ENCODE measurements at regions not wholly inside any gene's neighbourhood (a gene's known extent, or its start where the extent isn't known, plus 50 kb on each side); places are given as distances from the start of the nearest gene placed in this dataset.
"Not testable (repeated sequence)": the region's sequence is repeated elsewhere in the genome, so short reads cannot be mapped to it uniquely, and the experiment has no call there.

DNA sequence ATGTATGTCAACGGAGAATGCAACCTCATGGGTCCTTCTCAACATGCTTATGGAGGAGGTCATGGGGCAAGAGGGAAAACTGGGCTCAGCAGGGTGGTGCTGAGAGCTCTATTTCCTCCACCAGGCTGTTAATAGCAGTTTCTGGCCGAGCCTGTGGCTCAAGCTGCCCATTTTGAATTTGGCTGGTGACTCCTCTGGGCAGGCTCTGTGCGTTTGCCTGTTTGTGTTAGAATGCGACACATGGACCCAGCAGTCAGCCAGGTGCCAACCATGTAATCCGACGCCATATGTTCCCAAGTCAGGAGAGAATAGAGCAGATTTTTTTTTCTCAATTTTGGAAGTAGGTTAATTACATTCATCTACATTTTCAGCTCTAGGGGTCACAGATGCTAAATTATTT is 387.7 kb upstream of the CLINT1 start:
- no peak overlapping the region for H3K27ac ChIP-seq (ENCODE audit: insufficient read depth, low read length, poor library complexity, severe bottlenecking)
- no peaks in the 10 kb centered on the region for H3K4me1 ChIP-seq (ENCODE audit: control insufficient read depth, insufficient read depth, low read length, poor library complexity, severe bottlenecking)
- no peak overlapping the region for H3K4me3 ChIP-seq (ENCODE audit: insufficient read depth, low read depth, low read length, poor library complexity, severe bottlenecking)
- no peak for DNase-seq
- no peaks in the 10 kb centered on the region for H3K36me3 ChIP-seq (ENCODE audit: control insufficient read depth, insufficient read depth, low read length)
- H3K9me3 ChIP-seq (ENCODE audit: control insufficient read depth, low read length) = no peaks in the 10 kb centered on the region
- no peaks in the 10 kb centered on the region for H3K27me3 ChIP-seq (replicated peaks; ENCODE audit: control insufficient read depth, insufficient read depth, low read length, poor library complexity, severe bottlenecking)

DNA sequence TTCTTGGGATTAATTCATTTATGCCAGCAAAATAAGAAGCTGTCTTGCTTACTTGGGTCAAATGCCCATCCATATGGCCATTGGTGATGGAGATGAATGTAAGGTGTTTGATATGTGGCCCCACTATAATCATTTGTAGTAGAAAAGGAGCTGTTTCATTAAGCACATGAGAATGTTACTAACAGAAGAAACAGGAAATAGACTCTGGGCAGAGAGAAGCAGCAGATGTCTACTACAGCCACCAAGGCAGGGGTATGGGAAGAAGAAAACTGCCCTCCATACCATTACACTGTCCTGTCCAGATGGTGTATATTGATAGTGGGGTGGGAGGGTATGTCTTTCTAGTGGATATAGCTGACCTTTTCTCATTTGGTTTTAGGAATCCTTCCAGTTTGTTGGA is 386.6 kb upstream of the CLINT1 start:
- Histone ChIP-seq H3K36me3 (ENCODE audit: control insufficient read depth, insufficient read depth, low read length) (no peaks in the 10 kb centered on the region), H3K9me3 (ENCODE audit: control insufficient read depth, low read length) (no peaks in the 10 kb centered on the region), H3K4me3 (ENCODE audit: insufficient read depth, low read depth, low read length, poor library complexity, severe bottlenecking) (no peak overlapping the region), H3K4me1 (ENCODE audit: control insufficient read depth, insufficient read depth, low read length, poor library complexity, severe bottlenecking) (no peaks in the 10 kb centered on the region), H3K27me3 (replicated peaks; ENCODE audit: control insufficient read depth, insufficient read depth, low read length, poor library complexity, severe bottlenecking) (no peaks in the 10 kb centered on the region), H3K27ac (ENCODE audit: insufficient read depth, low read length, poor library complexity, severe bottlenecking) (no peak overlapping the region)
- DNase-seq = no peak

DNA sequence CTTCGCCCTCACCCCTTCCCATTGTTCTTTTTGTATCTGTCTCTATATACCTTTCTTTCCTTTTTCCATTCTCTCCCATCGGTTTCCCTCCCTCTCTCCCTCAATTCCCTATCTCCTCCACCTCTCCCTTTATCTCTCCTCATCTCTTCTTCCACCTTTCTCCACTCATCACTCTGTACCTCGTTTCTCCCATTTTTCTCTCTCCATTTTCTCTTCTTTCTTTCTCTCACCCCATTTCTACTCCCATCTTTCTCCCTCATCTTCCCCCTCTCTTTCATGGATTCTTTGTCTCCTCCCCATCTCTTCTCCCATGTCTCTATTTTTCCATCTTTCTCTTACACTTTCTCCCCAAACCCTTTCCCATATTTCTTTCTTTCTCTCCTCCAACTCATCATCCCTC is 385.9 kb upstream of the CLINT1 start:
- Histone ChIP-seq H3K27me3 (replicated peaks; ENCODE audit: control insufficient read depth, insufficient read depth, low read length, poor library complexity, severe bottlenecking) (no peaks in the 10 kb centered on the region), H3K4me3 (ENCODE audit: insufficient read depth, low read depth, low read length, poor library complexity, severe bottlenecking) (no peak overlapping the region), H3K9me3 (ENCODE audit: control insufficient read depth, low read length) (no peaks in the 10 kb centered on the region), H3K27ac (ENCODE audit: insufficient read depth, low read length, poor library complexity, severe bottlenecking) (no peak overlapping the region), H3K36me3 (ENCODE audit: control insufficient read depth, insufficient read depth, low read length) (no peaks in the 10 kb centered on the region), H3K4me1 (ENCODE audit: control insufficient read depth, insufficient read depth, low read length, poor library complexity, severe bottlenecking) (no peaks in the 10 kb centered on the region)
- DNase-seq = no peak

DNA sequence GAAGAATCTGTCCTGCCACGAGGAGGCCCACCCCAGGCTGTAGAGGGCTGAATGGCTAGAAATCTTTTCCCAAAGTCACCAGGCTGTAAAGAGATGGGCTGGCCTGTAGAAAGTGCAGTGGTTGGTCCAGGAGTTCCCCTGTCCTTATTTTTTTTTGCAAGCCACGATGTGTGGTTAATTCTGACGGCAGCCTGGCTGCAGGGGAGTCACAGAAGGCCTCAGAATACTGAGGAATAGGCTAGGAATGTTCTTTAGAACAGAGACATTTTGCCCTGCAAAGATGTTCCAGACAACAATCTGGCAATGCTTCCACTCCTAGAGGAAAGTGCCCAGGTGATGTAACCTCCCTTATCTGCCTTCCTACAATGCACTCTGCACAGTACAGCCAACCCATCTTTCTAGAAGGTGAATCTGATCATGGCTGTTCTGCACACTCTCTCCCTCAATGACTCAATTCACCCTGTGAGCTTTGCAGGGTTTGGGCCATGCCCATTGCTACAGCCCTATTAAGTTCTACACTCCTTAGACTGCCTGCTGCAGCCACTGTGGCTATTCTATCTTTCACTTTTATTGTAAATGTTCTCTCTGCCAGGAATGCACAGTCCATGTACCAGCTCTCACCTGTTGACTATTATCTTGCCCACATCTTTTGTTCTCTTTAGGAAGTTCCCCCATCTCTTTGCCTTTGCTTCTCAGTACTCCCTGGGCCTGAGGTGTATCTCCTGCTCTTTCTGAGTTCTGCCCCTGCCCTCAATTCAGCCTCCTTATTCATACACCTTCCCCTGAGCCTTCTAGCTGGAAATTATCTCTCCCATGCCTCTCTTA is 377.8 kb upstream of the CLINT1 start:
- Histone ChIP-seq H3K27me3 (replicated peaks; ENCODE audit: control insufficient read depth, insufficient read depth, low read length, poor library complexity, severe bottlenecking) (no peaks in the 10 kb centered on the region), H3K27ac (ENCODE audit: insufficient read depth, low read length, poor library complexity, severe bottlenecking) (no peak overlapping the region)

GRCh38 chr5:158235159-158235547 is 376.2 kb upstream of the CLINT1 start:
- Histone ChIP-seq H3K9me3 (ENCODE audit: control insufficient read depth, low read length) (no peaks in the 10 kb centered on the region), H3K27me3 (replicated peaks; ENCODE audit: control insufficient read depth, insufficient read depth, low read length, poor library complexity, severe bottlenecking) (no peaks in the 10 kb centered on the region), H3K36me3 (ENCODE audit: control insufficient read depth, insufficient read depth, low read length) (no peaks in the 10 kb centered on the region), H3K4me1 (ENCODE audit: control insufficient read depth, insufficient read depth, low read length, poor library complexity, severe bottlenecking) (no peaks in the 10 kb centered on the region), H3K4me3 (ENCODE audit: insufficient read depth, low read depth, low read length, poor library complexity, severe bottlenecking) (no peak overlapping the region), H3K27ac (ENCODE audit: insufficient read depth, low read length, poor library complexity, severe bottlenecking) (no peak overlapping the region)
- no peak for DNase-seq

More for the DNA sequence above, 377.8 kb upstream of the CLINT1 start:
- no peak for DNase-seq
- H3K4me3 ChIP-seq (ENCODE audit: insufficient read depth, low read depth, low read length, poor library complexity, severe bottlenecking) = no peak overlapping the region
- H3K4me1 ChIP-seq (ENCODE audit: control insufficient read depth, insufficient read depth, low read length, poor library complexity, severe bottlenecking) = no peaks in the 10 kb centered on the region
- H3K36me3 ChIP-seq (ENCODE audit: control insufficient read depth, insufficient read depth, low read length) = no peaks in the 10 kb centered on the region
- no peaks in the 10 kb centered on the region for H3K9me3 ChIP-seq (ENCODE audit: control insufficient read depth, low read length)

DNA sequence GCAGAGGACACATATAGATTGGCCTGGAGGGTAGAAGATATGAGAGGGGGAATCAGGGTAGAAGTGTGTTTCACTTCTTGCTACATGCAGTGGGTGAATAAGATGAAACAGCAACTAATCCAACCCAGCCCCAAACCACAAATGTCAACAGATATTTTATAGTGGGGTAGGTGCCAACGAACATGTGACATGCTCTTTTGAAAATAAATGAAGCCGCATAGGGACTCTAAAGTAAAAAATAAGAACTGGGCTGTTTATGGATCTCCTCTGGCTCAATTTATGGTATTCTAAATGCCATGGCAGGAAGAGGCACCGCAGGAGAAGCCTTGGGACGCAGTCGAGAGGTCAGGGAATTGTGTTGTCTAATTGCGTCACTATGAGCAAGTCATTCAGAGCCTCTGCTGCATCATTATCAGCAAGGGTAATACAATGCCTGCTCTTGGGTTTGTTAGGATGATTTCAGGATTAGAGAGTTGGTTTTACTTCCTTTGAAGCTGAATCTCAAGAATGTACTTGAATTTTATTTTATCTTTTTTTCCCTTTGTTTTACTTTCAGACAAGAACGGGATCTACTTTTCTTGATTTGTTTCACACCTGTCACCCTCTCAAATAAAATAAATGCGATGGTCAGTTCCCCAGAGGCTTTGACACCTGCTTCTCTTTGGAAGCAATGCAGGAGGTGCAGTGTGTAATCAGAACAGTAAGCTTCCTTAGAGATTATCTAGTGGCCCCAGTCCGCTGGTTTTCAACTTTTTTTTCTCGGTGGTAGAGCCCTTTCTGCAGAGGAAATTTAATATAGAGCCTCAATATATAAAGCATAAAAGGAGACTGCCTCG is 375.6 kb upstream of the CLINT1 start:
- H3K27ac ChIP-seq (ENCODE audit: insufficient read depth, low read length, poor library complexity, severe bottlenecking) = no peak overlapping the region
- no peak overlapping the region for H3K4me3 ChIP-seq (ENCODE audit: insufficient read depth, low read depth, low read length, poor library complexity, severe bottlenecking)
- H3K36me3 ChIP-seq (ENCODE audit: control insufficient read depth, insufficient read depth, low read length) = no peaks in the 10 kb centered on the region
- no peaks in the 10 kb centered on the region for H3K4me1 ChIP-seq (ENCODE audit: control insufficient read depth, insufficient read depth, low read length, poor library complexity, severe bottlenecking)
- DNase-seq = no peak
- H3K9me3 ChIP-seq (ENCODE audit: control insufficient read depth, low read length) = no peaks in the 10 kb centered on the region
- H3K27me3 ChIP-seq (replicated peaks; ENCODE audit: control insufficient read depth, insufficient read depth, low read length, poor library complexity, severe bottlenecking) = no peaks in the 10 kb centered on the region

DNA sequence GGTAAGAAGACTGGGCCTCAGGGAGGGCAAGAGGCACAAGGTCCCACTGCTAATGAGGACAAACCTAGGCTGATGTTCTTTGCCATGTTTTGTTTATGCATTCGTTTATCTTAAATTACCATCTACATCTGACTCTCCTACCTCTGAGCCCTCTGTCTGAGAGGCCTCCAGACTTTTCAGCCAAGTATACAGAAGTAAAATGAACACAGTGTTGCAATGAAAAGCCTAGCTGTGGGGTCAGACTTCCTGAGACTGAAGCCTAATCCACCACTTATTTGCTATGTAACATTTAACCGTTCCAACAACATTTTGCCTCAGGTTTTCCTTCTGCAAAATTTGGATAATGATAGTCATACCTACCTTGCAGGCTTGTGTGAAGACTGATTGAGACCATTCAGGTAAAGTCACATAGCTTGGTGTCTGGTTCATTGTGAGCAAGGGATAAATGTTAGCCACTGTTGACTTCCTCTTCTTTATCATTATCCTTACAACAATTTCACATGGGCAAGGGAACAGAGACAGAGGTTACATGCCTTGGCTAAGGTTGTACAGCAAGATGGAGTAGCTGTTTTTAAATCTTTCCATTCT is 374.9 kb upstream of the CLINT1 start:
- DNase-seq = no peak
- H3K36me3 ChIP-seq (ENCODE audit: control insufficient read depth, insufficient read depth, low read length) = no peaks in the 10 kb centered on the region
- no peaks in the 10 kb centered on the region for H3K27me3 ChIP-seq (replicated peaks; ENCODE audit: control insufficient read depth, insufficient read depth, low read length, poor library complexity, severe bottlenecking)
- H3K27ac ChIP-seq (ENCODE audit: insufficient read depth, low read length, poor library complexity, severe bottlenecking) = no peak overlapping the region
- H3K4me3 ChIP-seq (ENCODE audit: insufficient read depth, low read depth, low read length, poor library complexity, severe bottlenecking) = no peak overlapping the region
- H3K4me1 ChIP-seq (ENCODE audit: control insufficient read depth, insufficient read depth, low read length, poor library complexity, severe bottlenecking) = no peaks in the 10 kb centered on the region
- no peaks in the 10 kb centered on the region for H3K9me3 ChIP-seq (ENCODE audit: control insufficient read depth, low read length)

GRCh38 chr5:158227314-158227713 is 368.4 kb upstream of the CLINT1 start:
- not testable (repeated sequence) for H3K4me3 ChIP-seq (ENCODE audit: insufficient read depth, low read depth, low read length, poor library complexity, severe bottlenecking); DNase-seq; H3K4me1 ChIP-seq (ENCODE audit: control insufficient read depth, insufficient read depth, low read length, poor library complexity, severe bottlenecking); H3K27ac ChIP-seq (ENCODE audit: insufficient read depth, low read length, poor library complexity, severe bottlenecking); H3K27me3 ChIP-seq (replicated peaks; ENCODE audit: control insufficient read depth, insufficient read depth, low read length, poor library complexity, severe bottlenecking); H3K9me3 ChIP-seq (ENCODE audit: control insufficient read depth, low read length); H3K36me3 ChIP-seq (ENCODE audit: control insufficient read depth, insufficient read depth, low read length)

GRCh38 chr5:158226496-158226895 is 367.6 kb upstream of the CLINT1 start:
- no peak for DNase-seq
- Histone ChIP-seq H3K27ac (ENCODE audit: insufficient read depth, low read length, poor library complexity, severe bottlenecking) (no peak overlapping the region), H3K4me1 (ENCODE audit: control insufficient read depth, insufficient read depth, low read length, poor library complexity, severe bottlenecking) (no peaks in the 10 kb centered on the region), H3K9me3 (ENCODE audit: control insufficient read depth, low read length) (no peaks in the 10 kb centered on the region), H3K4me3 (ENCODE audit: insufficient read depth, low read depth, low read length, poor library complexity, severe bottlenecking) (no peak overlapping the region), H3K27me3 (replicated peaks; ENCODE audit: control insufficient read depth, insufficient read depth, low read length, poor library complexity, severe bottlenecking) (no peaks in the 10 kb centered on the region), H3K36me3 (ENCODE audit: control insufficient read depth, insufficient read depth, low read length) (no peaks in the 10 kb centered on the region)

DNA sequence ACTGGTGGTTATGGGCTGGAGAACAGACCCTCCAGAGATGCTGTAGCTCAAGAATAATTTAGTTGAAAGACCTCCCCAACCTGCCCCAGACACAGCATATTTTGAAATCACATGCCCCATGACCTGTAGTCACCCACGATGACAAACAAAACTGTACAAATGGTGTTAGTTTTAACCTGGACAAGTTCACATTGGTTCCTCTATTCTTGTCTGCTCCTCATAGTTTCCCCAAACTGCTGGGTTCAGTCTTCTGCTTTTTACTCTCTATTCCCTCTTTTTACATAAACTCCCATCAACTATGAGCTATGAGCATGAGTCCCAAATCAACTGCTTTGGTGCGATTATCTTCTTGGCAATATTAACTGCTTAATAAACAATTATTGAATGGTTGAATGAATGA is 365.3 kb upstream of the CLINT1 start:
- Histone ChIP-seq H3K36me3 (ENCODE audit: control insufficient read depth, insufficient read depth, low read length) (no peaks in the 10 kb centered on the region), H3K4me1 (ENCODE audit: control insufficient read depth, insufficient read depth, low read length, poor library complexity, severe bottlenecking) (no peaks in the 10 kb centered on the region), H3K9me3 (ENCODE audit: control insufficient read depth, low read length) (no peaks in the 10 kb centered on the region), H3K27me3 (replicated peaks; ENCODE audit: control insufficient read depth, insufficient read depth, low read length, poor library complexity, severe bottlenecking) (no peaks in the 10 kb centered on the region), H3K27ac (ENCODE audit: insufficient read depth, low read length, poor library complexity, severe bottlenecking) (no peak overlapping the region), H3K4me3 (ENCODE audit: insufficient read depth, low read depth, low read length, poor library complexity, severe bottlenecking) (no peak overlapping the region)
- DNase-seq = no peak

All from effector memory CD4-positive, alpha-beta T cell (primary cell).